H9 (cell line): ENCODE measurements at regions not wholly inside any gene's neighbourhood (a gene's known extent, or its start where the extent isn't known, plus 50 kb on each side); places are given as distances from the start of the nearest gene placed in this dataset.

Source experiments
- DNase-seq: peaks from one replicate; pipeline ENCODE4 v3.0.0-alpha.2; 2017
- H2AFZ ChIP-seq: one replicate; pipeline ENCODE4 v1.6.1; 2013; ENCODE audit warnings: mild to moderate bottlenecking, low read length, control low read depth, moderate library complexity
- H2AK5ac ChIP-seq: 2 replicates; pipeline ENCODE4 v1.6.1; 2013; ENCODE audit warnings: low read length, control low read depth, mixed read lengths; ENCODE audit not compliant: insufficient read length
- H2BK120ac ChIP-seq: one replicate; pipeline ENCODE4 v1.6.1; 2013; ENCODE audit warnings: low read depth, mild to moderate bottlenecking, low read length, control low read depth, inconsistent platforms; ENCODE audit not compliant: poor library complexity, severe bottlenecking
- H2BK12ac ChIP-seq: 2 replicates; pipeline ENCODE4 v1.6.1; 2013; ENCODE audit warnings: low read length, control low read depth, mixed read lengths, low read depth; ENCODE audit not compliant: insufficient read length
- H2BK15ac ChIP-seq: 2 replicates; pipeline ENCODE4 v1.6.1; 2013; ENCODE audit warnings: low read depth, low read length, control low read depth
- H2BK20ac ChIP-seq: one replicate; pipeline ENCODE4 v1.6.1; 2013; ENCODE audit warnings: low read depth, mild to moderate bottlenecking, low read length, control low read depth, inconsistent platforms; ENCODE audit not compliant: poor library complexity, severe bottlenecking
- H2BK5ac ChIP-seq: 2 replicates; pipeline ENCODE4 v1.6.1; 2013; ENCODE audit warnings: low read length, control low read depth, mixed read lengths; ENCODE audit not compliant: insufficient read length
- H3K14ac ChIP-seq: 2 replicates; pipeline ENCODE4 v1.6.1; 2013; ENCODE audit warnings: low read length, control low read depth; ENCODE audit not compliant: insufficient read depth
- H3K18ac ChIP-seq: 2 replicates; pipeline ENCODE4 v1.6.1; 2013; ENCODE audit warnings: low read depth, mild to moderate bottlenecking, mixed read lengths, low read length, control low read depth; ENCODE audit not compliant: insufficient read length
- H3K23ac ChIP-seq: 2 replicates; pipeline ENCODE4 v1.6.1; 2013; ENCODE audit warnings: low read length, control low read depth, mixed read lengths, low read depth; ENCODE audit not compliant: insufficient read length
- H3K23me2 ChIP-seq: 2 replicates; pipeline ENCODE4 v1.6.1; 2013; ENCODE audit warnings: low read depth, mild to moderate bottlenecking, mixed read lengths, low read length, control low read depth; ENCODE audit not compliant: insufficient read length, poor library complexity, severe bottlenecking
- H3K27ac ChIP-seq: 2 replicates; pipeline ENCODE4 v1.5.1; 2013; ENCODE audit warnings: low read length, control low read depth, mixed read lengths, low read depth; ENCODE audit not compliant: insufficient read length
- H3K27me3 ChIP-seq: 2 replicates; pipeline ENCODE4 v1.6.1; 2013; ENCODE audit warnings: low read length, control low read depth, inconsistent platforms; ENCODE audit not compliant: insufficient read depth
- H3K4ac ChIP-seq: 2 replicates; pipeline ENCODE4 v1.6.1; 2013; ENCODE audit warnings: low read depth, mild to moderate bottlenecking, control low read depth, inconsistent platforms, low read length, moderate library complexity
- H3K4me1 ChIP-seq: 2 replicates; pipeline ENCODE4 v1.6.1; 2013; ENCODE audit warnings: low read length, control low read depth, inconsistent platforms; ENCODE audit not compliant: insufficient read depth
- H3K4me2 ChIP-seq: 2 replicates; pipeline ENCODE4 v1.6.1; 2013; ENCODE audit warnings: low read length, control low read depth, mixed read lengths; ENCODE audit not compliant: insufficient read length, insufficient read depth
- H3K56ac ChIP-seq: 2 replicates; pipeline ENCODE4 v1.6.1; 2013; ENCODE audit warnings: low read depth, mild to moderate bottlenecking, mixed read lengths, low read length, control low read depth; ENCODE audit not compliant: insufficient read length
- H3K79me1 ChIP-seq: 2 replicates; pipeline ENCODE4 v1.6.1; 2013; ENCODE audit warnings: low read depth, mild to moderate bottlenecking, moderate library complexity, low read length, control low read depth, inconsistent platforms; ENCODE audit not compliant: insufficient read depth, poor library complexity, severe bottlenecking
- H3K79me2 ChIP-seq: 2 replicates; pipeline ENCODE4 v1.6.1; 2013; ENCODE audit warnings: low read length, control low read depth, inconsistent platforms; ENCODE audit not compliant: insufficient read depth
- H3K9ac ChIP-seq: 2 replicates; pipeline ENCODE4 v1.6.1; 2013; ENCODE audit warnings: low read length, control low read depth, mixed read lengths; ENCODE audit not compliant: insufficient read length; ENCODE audit errors: extremely low read depth
- H3K9me3 ChIP-seq: one replicate; pipeline ENCODE4 v1.6.1; 2013; ENCODE audit warnings: low read depth, low read length, inconsistent platforms; ENCODE audit not compliant: control insufficient read depth
- H3T11ph ChIP-seq: one replicate; pipeline ENCODE4 v1.6.1; 2013; ENCODE audit warnings: mild to moderate bottlenecking, low read length, control low read depth, inconsistent platforms
- H4K20me1 ChIP-seq: one replicate; pipeline ENCODE4 v1.6.1; 2013; ENCODE audit not compliant: control insufficient read depth, insufficient read length, insufficient read depth
- H4K5ac ChIP-seq: 2 replicates; pipeline ENCODE4 v1.6.1; 2013; ENCODE audit warnings: low read depth, mild to moderate bottlenecking, mixed read lengths, low read length, control low read depth; ENCODE audit not compliant: insufficient read length
- H4K8ac ChIP-seq: replicated peaks from 2 replicates; pipeline ENCODE4 v1.6.1; 2013; ENCODE audit warnings: low read length, control low read depth, mixed read lengths, low read depth; ENCODE audit not compliant: insufficient read length
- H4K91ac ChIP-seq: 2 replicates; pipeline ENCODE4 v1.6.1; 2013; ENCODE audit warnings: low read depth, mild to moderate bottlenecking, moderate library complexity, mixed read lengths, low read length, control low read depth; ENCODE audit not compliant: insufficient read length
- H3K27ac Mint-ChIP-seq, 3 experiments: 2 replicates in 2 of 3; 3 replicates in 1 of 3; pipeline ENCODE4 v1.8.0; 2020 to 2021; ENCODE audit warnings: mixed read lengths in 3 of 3, mild to moderate bottlenecking in 1 of 3, moderate library complexity in 1 of 3
- H3K27me3 Mint-ChIP-seq: 2 replicates; pipeline ENCODE4 v1.8.0; 2021; ENCODE audit warnings: low read depth, mild to moderate bottlenecking, moderate library complexity, mixed read lengths
- H3K36me3 Mint-ChIP-seq, 3 experiments: 2 replicates in 2 of 3; 3 replicates in 1 of 3; pipeline ENCODE4 v1.8.0; 2020 to 2021; ENCODE audit warnings: low read depth in 3 of 3, mixed read lengths in 3 of 3; ENCODE audit not compliant: insufficient read depth in 1 of 3
- H3K4me1 Mint-ChIP-seq, 2 experiments: 2 replicates each; pipeline ENCODE4 v1.8.0; 2020; ENCODE audit warnings: mixed read lengths in 2 of 2
- H3K4me3 Mint-ChIP-seq, 2 experiments: 2 replicates in 1 of 2; 3 replicates in 1 of 2; pipeline ENCODE4 v1.8.0; 2020 to 2021; ENCODE audit warnings: mild to moderate bottlenecking in 2 of 2, mixed read lengths in 2 of 2, moderate library complexity in 1 of 2
- H3K9me3 Mint-ChIP-seq, 2 experiments: 2 replicates in 1 of 2; 3 replicates in 1 of 2; pipeline ENCODE4 v1.8.0; 2020; ENCODE audit warnings: mild to moderate bottlenecking in 2 of 2, mixed read lengths in 2 of 2, moderate library complexity in 1 of 2
- CTCF ChIP-seq: fragments of 200-600 bp; sonication (generic); conservative IDR thresholded peaks from 3 replicates; pipeline ENCODE4 v1.8.0; 2021; ENCODE audit warnings: antibody characterized with exemption, mild to moderate bottlenecking
- WGBS: extraction: QIAGEN DNeasy Blood & Tissue Kit; methylation state at CpG from one replicate; pipeline ENCODE4 v1.1.7; 2013; ENCODE audit warnings: missing lambda C conversion rate, low lambda C conversion rate, mixed read lengths; ENCODE audit not compliant: insufficient read length; ENCODE audit errors: extremely low coverage; 5-methylcytosine and 5-hydroxymethylcytosine counted together

DNA sequence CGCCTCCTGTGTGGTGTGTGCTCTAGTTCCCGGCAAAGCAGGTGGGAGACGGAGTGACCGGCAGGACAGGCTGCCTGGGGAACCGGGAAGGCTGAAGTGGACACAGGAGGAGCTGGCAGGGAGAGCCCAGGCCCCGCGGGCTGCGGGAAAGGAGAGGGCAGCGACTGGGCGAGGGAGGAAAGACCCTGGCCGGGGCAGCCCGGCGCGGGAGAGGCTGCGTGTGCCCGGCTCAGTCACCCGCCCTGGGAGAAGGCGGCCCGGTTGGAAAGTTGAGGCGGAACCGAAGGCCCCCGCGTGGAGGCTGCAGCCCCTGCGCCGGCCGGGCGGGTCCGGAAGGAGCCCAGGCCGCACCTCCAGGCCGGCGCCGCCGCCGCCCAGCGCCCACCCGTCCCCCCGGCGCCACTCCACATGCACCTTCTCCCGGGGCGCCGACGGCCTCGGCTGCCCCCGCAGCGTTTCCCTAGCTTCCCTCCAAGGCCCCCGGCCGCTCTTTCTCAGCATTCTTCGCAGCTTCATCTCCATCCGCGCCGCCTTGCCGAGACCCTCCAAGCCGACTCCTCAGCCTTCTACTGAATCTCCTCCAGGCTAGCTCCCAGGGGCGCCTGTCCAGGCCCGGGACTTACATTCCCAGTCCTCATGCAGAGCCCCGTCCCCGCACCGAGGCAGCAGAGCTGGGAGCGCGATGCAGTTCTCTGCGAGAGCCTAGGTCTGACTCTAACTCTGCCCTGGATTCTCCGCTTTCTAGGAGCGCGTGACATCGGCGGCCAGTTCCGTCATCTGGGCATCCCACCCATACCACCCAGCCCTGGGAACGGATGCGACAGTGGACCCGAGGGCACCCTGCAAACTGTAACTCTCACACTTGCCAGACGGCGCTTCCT is 152.0 kb downstream of the ERCC6L2 start:
- Histone ChIP-seq H3K27me3 (peaks cover 47% of the 10 kb centered on the region; the same call in 1 of the 2 replicates), H2BK20ac (no peak overlapping the region), H3K9ac (no peak overlapping the region), H2BK12ac (no peak overlapping the region), H3K4me1 (no peaks in the 10 kb centered on the region; the same call in 1 of the 2 replicates), H3K79me2 (no peaks in the 10 kb centered on the region), H3K4me2 (peak overlapping the region; percentile 67), H2BK15ac (no peak overlapping the region), H3K4ac (no peak overlapping the region), H3K14ac (peak overlapping the region; percentile 25; the same call in 1 of the 2 replicates), H3K9me3 (no peaks in the 10 kb centered on the region), H3K79me1 (no peaks in the 10 kb centered on the region), H3K18ac (no peak overlapping the region), H4K20me1 (no peaks in the 10 kb centered on the region), H3K23ac (no peak overlapping the region), H2AK5ac (no peak overlapping the region), H3T11ph (no peak overlapping the region), H3K56ac (no peak overlapping the region), H2BK120ac (no peak overlapping the region), H4K8ac (no peak overlapping the region), H4K91ac (no peak overlapping the region), H3K27ac (no peak overlapping the region), H2BK5ac (no peak overlapping the region), H3K23me2 (peaks cover 9% of the 10 kb centered on the region), H2AFZ (no peak overlapping the region), H4K5ac (no peak overlapping the region)
- Mint-ChIP-seq H3K27ac (no peak overlapping the region), H3K27me3 (peaks cover 90% of the 10 kb centered on the region), H3K4me3 (peak overlapping the region; percentile 63 to 79), H3K36me3 (no peaks in the 10 kb centered on the region; a peak in 1 of 7 replicates), H3K4me1 (peaks cover 8 to 29% of the 10 kb centered on the region in 2 experiments), H3K9me3 (peaks cover 0 to 3% of the 10 kb centered on the region in 2 experiments; a peak in 2 of 5 replicates)
- TF ChIP-seq CTCF: no peak
- no CpG with 5 or more reads among the region's 72 CpGs for WGBS
- peak; percentile 49 for DNase-seq
